ENCODE measurements at regions not wholly inside any gene's neighbourhood (a gene's known extent, or its start where the extent isn't known, plus 50 kb on each side); places are given as distances from the start of the nearest gene placed in this dataset.
"Not testable (repeated sequence)": the region's sequence is repeated elsewhere in the genome, so short reads cannot be mapped to it uniquely, and the experiment has no call there.

DNA sequence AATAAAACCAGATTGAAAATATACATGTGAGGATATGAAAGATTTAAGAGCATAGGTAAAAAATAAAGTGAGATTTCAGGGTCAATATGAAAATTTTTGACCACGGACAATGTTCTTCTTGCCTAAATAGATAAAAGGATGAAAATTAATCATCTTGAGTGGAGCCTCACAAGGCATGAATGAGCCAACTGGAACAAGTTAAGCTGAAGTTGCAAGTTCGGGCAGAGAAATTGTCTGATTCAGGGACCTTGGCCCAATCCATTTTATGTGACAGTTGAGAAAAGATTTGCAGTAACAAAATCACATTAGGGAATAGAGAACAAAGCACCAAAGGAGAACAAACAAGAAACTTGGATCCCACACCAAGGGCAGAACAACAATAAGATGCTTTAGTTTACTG is 305.3 kb downstream of the TMX3 start:
- no peak overlapping the region for H3K4me3 ChIP-seq
- no peak for ATAC-seq (replicated peaks in 6 of 8)
- in situ Hi-C loops (cut with MboI; ENCODE audit: low pct_unique_long_range_greater_than_20kb in 2 of 9, low sequenced_read_pairs in 9 of 9, unreplicated experiment in 9 of 9): loop anchor here in 1 of 9 experiments (25.0 kb wide), 1 partner anchor 203 kb away; no protein-coding TSS in a partner anchor
- H3K4me1 ChIP-seq (replicated peaks in 1 of 2): peaks cover 0 to 4% of the 10 kb centered on the region in 2 donors
- WGBS, 10 experiments: 12 to 100% (median 52%) methylated on average over 1 to 2 of the region's 2 CpGs
- H3K27ac ChIP-seq: no peak overlapping the region

- Histone ChIP-seq H3K4me3 (no peak overlapping the region), H3K4me1 (replicated peaks in 1 of 2) (peaks cover 0 to 4% of the 10 kb centered on the region in 2 donors), H3K27ac (no peak overlapping the region)
- in situ Hi-C loops (cut with MboI; ENCODE audit: low pct_unique_long_range_greater_than_20kb in 2 of 9, low sequenced_read_pairs in 9 of 9, unreplicated experiment in 9 of 9): loop anchor here in 1 of 9 experiments (25.0 kb wide), 1 partner anchor 206 kb away; no protein-coding TSS in a partner anchor
- ATAC-seq (replicated peaks in 6 of 8): peak in 2 of 8 experiments; percentile 51 to 67
- WGBS, 10 experiments: 0 to 100% (median 90%) methylated on average over 2 to 4 of the region's 4 CpGs; no CpG with 5 or more reads in 1 of the 10 experiments
Observed at GRCh38 chr18:68406761-68407160, 308.1 kb downstream of the TMX3 start.

DNA sequence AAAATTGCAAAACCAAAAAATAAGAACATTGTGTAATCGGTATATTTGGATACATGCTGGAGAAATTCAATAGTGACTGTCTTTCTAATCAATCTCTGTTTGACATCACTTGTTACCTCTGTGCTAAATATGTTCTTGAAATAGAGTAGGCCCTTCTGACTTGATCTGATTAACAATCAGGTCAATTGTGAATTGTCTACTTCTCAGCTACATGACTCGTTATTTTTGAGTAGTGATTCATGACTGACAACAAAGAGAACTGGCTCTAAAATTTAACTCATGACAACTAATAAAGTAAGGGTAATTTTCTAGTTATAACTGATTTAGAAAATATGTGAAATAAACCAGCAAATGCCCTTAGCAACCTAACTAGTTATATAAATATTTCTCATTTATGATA is 312.1 kb downstream of the TMX3 start:
- in situ Hi-C loops (cut with MboI; ENCODE audit: low pct_unique_long_range_greater_than_20kb in 2 of 9, low sequenced_read_pairs in 9 of 9, unreplicated experiment in 9 of 9): loop anchor here in 1 of 9 experiments (25.0 kb wide), 1 partner anchor 210 kb away; no protein-coding TSS in a partner anchor
- H3K27ac ChIP-seq: no peak overlapping the region
- H3K4me3 ChIP-seq: no peak overlapping the region
- ATAC-seq (replicated peaks in 6 of 8): no peak
- no peaks in the 10 kb centered on the region for H3K4me1 ChIP-seq (replicated peaks in 1 of 2)
- WGBS, 10 experiments: 40 to 94% (median 75%) methylated on average over 1 to 2 of the region's 2 CpGs

GRCh38 chr18:68400889-68401288 is 314.0 kb downstream of the TMX3 start:
- H3K4me3 ChIP-seq: no peak overlapping the region
- no peak overlapping the region for H3K27ac ChIP-seq
- no peak for ATAC-seq (replicated peaks in 6 of 8)
- H3K4me1 ChIP-seq (replicated peaks in 1 of 2): no peaks in the 10 kb centered on the region
- 77 to 100% (median 96%) methylated on average over 3 of the region's 3 CpGs; no CpG with 5 or more reads in 1 of the 10 experiments for WGBS, 10 experiments
- in situ Hi-C loops (cut with MboI; ENCODE audit: low pct_unique_long_range_greater_than_20kb in 2 of 9, low sequenced_read_pairs in 9 of 9, unreplicated experiment in 9 of 9): loop anchor here in 1 of 9 experiments (25.0 kb wide), 1 partner anchor 211 kb away; no protein-coding TSS in a partner anchor

GRCh38 chr18:68399721-68400120 is 315.2 kb downstream of the TMX3 start:
- Histone ChIP-seq H3K4me3 (no peak overlapping the region), H3K27ac (no peak overlapping the region), H3K4me1 (replicated peaks in 1 of 2) (no peaks in the 10 kb centered on the region)
- in situ Hi-C loops (cut with MboI; ENCODE audit: low pct_unique_long_range_greater_than_20kb in 2 of 9, low sequenced_read_pairs in 9 of 9, unreplicated experiment in 9 of 9): loop anchor here in 1 of 9 experiments (25.0 kb wide), 1 partner anchor 213 kb away; no protein-coding TSS in a partner anchor
- WGBS, 10 experiments: 20 to 100% (median 73%) methylated on average over 1 to 2 of the region's 2 CpGs; no CpG with 5 or more reads in 1 of the 10 experiments
- ATAC-seq (replicated peaks in 6 of 8): no peak

GRCh38 chr18:68397241-68398035 is 317.5 kb downstream of the TMX3 start:
- Histone ChIP-seq H3K4me1 (replicated peaks in 1 of 2) (no peaks in the 10 kb centered on the region), H3K4me3 (no peak overlapping the region), H3K27ac (no peak overlapping the region)
- in situ Hi-C loops (cut with MboI; ENCODE audit: low pct_unique_long_range_greater_than_20kb in 2 of 9, low sequenced_read_pairs in 9 of 9, unreplicated experiment in 9 of 9): no loop called here
- no peak for ATAC-seq (replicated peaks in 6 of 8)
- 40 to 96% (median 68%) methylated on average over 2 to 6 of the region's 6 CpGs; no CpG with 5 or more reads in 1 of the 10 experiments for WGBS, 10 experiments

- no peak overlapping the region for H3K27ac ChIP-seq
- 75 to 100% (median 92%) methylated on average over 1 to 4 of the region's 4 CpGs; no CpG with 5 or more reads in 1 of the 10 experiments for WGBS, 10 experiments
- no peak overlapping the region for H3K4me3 ChIP-seq
- no peak for ATAC-seq (replicated peaks in 6 of 8)
- in situ Hi-C loops (cut with MboI; ENCODE audit: low pct_unique_long_range_greater_than_20kb in 2 of 9, low sequenced_read_pairs in 9 of 9, unreplicated experiment in 9 of 9): no loop called here
- H3K4me1 ChIP-seq (replicated peaks in 1 of 2): no peaks in the 10 kb centered on the region
Observed at GRCh38 chr18:68394705-68395104, 320.2 kb downstream of the TMX3 start.

GRCh38 chr18:68391801-68392200 is 323.1 kb downstream of the TMX3 start:
- in situ Hi-C loops (cut with MboI; ENCODE audit: low pct_unique_long_range_greater_than_20kb in 2 of 9, low sequenced_read_pairs in 9 of 9, unreplicated experiment in 9 of 9): no loop called here

GRCh38 chr18:68387246-68387645 is 327.7 kb downstream of the TMX3 start:
- ATAC-seq (replicated peaks in 6 of 8): no peak
- in situ Hi-C loops (cut with MboI; ENCODE audit: low pct_unique_long_range_greater_than_20kb in 2 of 9, low sequenced_read_pairs in 9 of 9, unreplicated experiment in 9 of 9): no loop called here
- no peak overlapping the region for H3K27ac ChIP-seq
- H3K4me3 ChIP-seq: no peak overlapping the region
- no peaks in the 10 kb centered on the region for H3K4me1 ChIP-seq (replicated peaks in 1 of 2)

More at GRCh38 chr18:68391801-68392200, 323.1 kb downstream of the TMX3 start:
- no peak overlapping the region for H3K4me3 ChIP-seq
- H3K27ac ChIP-seq: no peak overlapping the region
- no peaks in the 10 kb centered on the region for H3K4me1 ChIP-seq (replicated peaks in 1 of 2)
- peak in 2 of 8 experiments; percentile 24 to 32 for ATAC-seq (replicated peaks in 6 of 8)

- H3K27ac ChIP-seq; in situ Hi-C loops (cut with MboI; ENCODE audit: low pct_unique_long_range_greater_than_20kb in 2 of 9, low sequenced_read_pairs in 9 of 9, unreplicated experiment in 9 of 9); H3K4me1 ChIP-seq (replicated peaks in 1 of 2); ATAC-seq (replicated peaks in 6 of 8); H3K4me3 ChIP-seq: not testable (repeated sequence)
- WGBS, 10 experiments: 80% methylated on average over 1 of the region's 1 CpG; no CpG with 5 or more reads in 9 of the 10 experiments
Observed at GRCh38 chr18:68383979-68384378, 330.9 kb downstream of the TMX3 start.

DNA sequence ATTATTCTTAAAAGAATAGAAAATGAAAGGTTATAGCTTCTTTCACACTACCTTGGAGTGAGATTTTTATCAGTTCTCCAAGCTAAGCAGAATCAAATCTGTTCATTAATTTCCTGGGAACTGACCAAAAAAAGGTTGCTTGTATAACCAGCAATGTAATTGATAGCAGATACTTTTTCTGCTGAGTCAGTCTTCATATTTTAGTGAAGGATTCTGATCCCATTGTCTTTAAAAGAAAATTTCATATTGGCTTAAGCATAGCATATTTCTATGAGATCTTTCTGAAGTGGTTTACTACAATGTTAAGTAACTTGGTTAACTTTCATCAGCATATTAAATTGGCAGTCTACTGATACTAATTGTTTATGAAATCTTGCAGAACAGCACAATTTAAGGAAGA is 338.0 kb downstream of the TMX3 start:
- in situ Hi-C loops (cut with MboI; ENCODE audit: low pct_unique_long_range_greater_than_20kb in 2 of 9, low sequenced_read_pairs in 9 of 9, unreplicated experiment in 9 of 9): no loop called here
- no peak for ATAC-seq (replicated peaks in 6 of 8)
- H3K27ac ChIP-seq: no peak overlapping the region
- no peak overlapping the region for H3K4me3 ChIP-seq
- H3K4me1 ChIP-seq (replicated peaks in 1 of 2): no peaks in the 10 kb centered on the region

- 18 to 100% (median 83%) methylated on average over 1 to 4 of the region's 5 CpGs; no CpG with 5 or more reads in 2 of the 10 experiments for WGBS, 10 experiments
- H3K4me1 ChIP-seq (replicated peaks in 1 of 2): no peaks in the 10 kb centered on the region
- no peak overlapping the region for H3K4me3 ChIP-seq
- ATAC-seq (replicated peaks in 6 of 8): no peak
- H3K27ac ChIP-seq: no peak overlapping the region
- in situ Hi-C loops (cut with MboI; ENCODE audit: low pct_unique_long_range_greater_than_20kb in 2 of 9, low sequenced_read_pairs in 9 of 9, unreplicated experiment in 9 of 9): no loop called here
Observed at GRCh38 chr18:68362907-68363306, 352.0 kb downstream of the TMX3 start.

GRCh38 chr18:68355637-68356036 is 359.3 kb downstream of the TMX3 start:
- Histone ChIP-seq H3K4me3 (no peak overlapping the region), H3K27ac (no peak overlapping the region), H3K4me1 (replicated peaks in 1 of 2) (no peaks in the 10 kb centered on the region)
- in situ Hi-C loops (cut with MboI; ENCODE audit: low pct_unique_long_range_greater_than_20kb in 2 of 9, low sequenced_read_pairs in 9 of 9, unreplicated experiment in 9 of 9): no loop called here
- no peak for ATAC-seq (replicated peaks in 6 of 8)
- 17 to 100% (median 52%) methylated on average over 1 to 3 of the region's 3 CpGs for WGBS, 10 experiments

DNA sequence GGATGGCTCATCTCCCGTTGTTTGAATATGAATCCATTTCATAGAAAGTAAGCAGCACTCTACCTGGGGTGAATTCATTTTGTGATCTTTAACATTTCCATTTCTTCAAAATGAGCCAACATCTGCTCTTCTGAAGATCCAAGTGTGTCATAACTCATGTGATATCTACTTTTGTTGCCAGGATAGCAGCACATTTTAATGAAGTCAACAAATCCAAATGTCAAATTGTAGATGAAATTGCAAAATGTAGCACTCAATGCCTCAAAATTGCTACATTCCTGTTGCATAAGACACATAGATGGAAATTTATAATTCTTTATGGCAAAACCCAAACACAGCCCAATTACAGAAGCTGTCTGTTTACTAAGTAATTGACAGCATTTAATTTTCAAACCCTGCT is 360.7 kb downstream of the TMX3 start:
- ATAC-seq (replicated peaks in 6 of 8): peak in 2 of 8 experiments; percentile 24 to 30
- H3K4me1 ChIP-seq (replicated peaks in 1 of 2): no peaks in the 10 kb centered on the region
- 80 to 100% (median 100%) methylated on average over 1 of the region's 1 CpG; no CpG with 5 or more reads in 2 of the 10 experiments for WGBS, 10 experiments

More for the DNA sequence above, 360.7 kb downstream of the TMX3 start:
- in situ Hi-C loops (cut with MboI; ENCODE audit: low pct_unique_long_range_greater_than_20kb in 2 of 9, low sequenced_read_pairs in 9 of 9, unreplicated experiment in 9 of 9): no loop called here
- H3K4me3 ChIP-seq: no peak overlapping the region
- no peak overlapping the region for H3K27ac ChIP-seq

Measured in motor neuron (in vitro differentiated cells).